DND-41 (cell line): ENCODE measurements at regions not wholly inside any gene's neighbourhood (a gene's known extent, or its start where the extent isn't known, plus 50 kb on each side); places are given as distances from the start of the nearest gene placed in this dataset.

Experiments used
- ATAC-seq: fragments of 200-7000 bp; cut with Tn5 transposase; 3 replicates; pipeline ENCODE4 v1.9.1; 2021; ENCODE audit warnings: low read depth; ENCODE audit not compliant: insufficient read depth
- DNase-seq: peaks from one replicate; pipeline ENCODE4 v3.0.0-alpha.2; 2020
- H2AFZ ChIP-seq: 2 replicates; pipeline ENCODE4 v1.6.0; 2012; ENCODE audit warnings: low read depth, low read length
- H3K27ac ChIP-seq: 2 replicates; pipeline ENCODE4 v1.5.1; 2012; ENCODE audit warnings: low read length, inconsistent platforms
- H3K27me3 ChIP-seq: fragments of 200-600 bp; sonication (generic); 2 replicates; pipeline ENCODE4 v1.6.0; 2012; ENCODE audit warnings: low read length, mild to moderate bottlenecking, inconsistent platforms; ENCODE audit not compliant: insufficient read depth, poor library complexity
- H3K36me3 ChIP-seq: 2 replicates; pipeline ENCODE4 v1.5.1; 2012; ENCODE audit warnings: low read length, inconsistent platforms; ENCODE audit not compliant: insufficient read depth
- H3K4me1 ChIP-seq: 2 replicates; pipeline ENCODE4 v1.5.1; 2012; ENCODE audit warnings: mild to moderate bottlenecking, low read length; ENCODE audit not compliant: insufficient read depth
- H3K4me2 ChIP-seq: 2 replicates; pipeline ENCODE4 v1.6.0; 2012; ENCODE audit warnings: mild to moderate bottlenecking, moderate library complexity, low read length, inconsistent platforms; ENCODE audit not compliant: insufficient read depth
- H3K4me3 ChIP-seq, 2 experiments: fragments of 200-600 bp in 1 of 2; shearing (Covaris generic) in 1 of 2; 2 replicates each; pipeline ENCODE4 v1.5.1; 2012 to 2016; ENCODE audit warnings: inconsistent platforms in 2 of 2, low read length in 2 of 2, mild to moderate bottlenecking in 2 of 2, low read depth in 1 of 2, moderate library complexity in 1 of 2
- H3K79me2 ChIP-seq: 2 replicates; pipeline ENCODE4 v1.6.0; 2012; ENCODE audit warnings: low read length, inconsistent platforms; ENCODE audit not compliant: insufficient read depth
- H3K9ac ChIP-seq: 2 replicates; pipeline ENCODE4 v1.6.0; 2012; ENCODE audit warnings: low read depth, mild to moderate bottlenecking, inconsistent platforms, low read length, moderate library complexity
- H3K9me3 ChIP-seq: 2 replicates; pipeline ENCODE4 v1.5.1; 2012; ENCODE audit warnings: low read length, moderate library complexity, mild to moderate bottlenecking, inconsistent platforms; ENCODE audit not compliant: insufficient read depth, severe bottlenecking
- H4K20me1 ChIP-seq: 2 replicates; pipeline ENCODE4 v1.6.0; 2012; ENCODE audit warnings: low read length; ENCODE audit not compliant: insufficient read depth
- EZH2 ChIP-seq: IDR thresholded peaks from 3 replicates; pipeline ENCODE4 v1.6.1; 2012; ENCODE audit warnings: borderline replicate concordance, low read depth, mild to moderate bottlenecking, moderate library complexity, low read length, inconsistent platforms; ENCODE audit not compliant: severe bottlenecking
- TF ChIP-seq, protein P1 (sequence below): IDR thresholded peaks from 2 replicates; pipeline ENCODE4 v1.5.1; 2012; ENCODE audit warnings: borderline replicate concordance, low read length, moderate library complexity, mild to moderate bottlenecking; ENCODE audit not compliant: poor library complexity, severe bottlenecking; ENCODE audit errors: extremely low read depth

DNA sequence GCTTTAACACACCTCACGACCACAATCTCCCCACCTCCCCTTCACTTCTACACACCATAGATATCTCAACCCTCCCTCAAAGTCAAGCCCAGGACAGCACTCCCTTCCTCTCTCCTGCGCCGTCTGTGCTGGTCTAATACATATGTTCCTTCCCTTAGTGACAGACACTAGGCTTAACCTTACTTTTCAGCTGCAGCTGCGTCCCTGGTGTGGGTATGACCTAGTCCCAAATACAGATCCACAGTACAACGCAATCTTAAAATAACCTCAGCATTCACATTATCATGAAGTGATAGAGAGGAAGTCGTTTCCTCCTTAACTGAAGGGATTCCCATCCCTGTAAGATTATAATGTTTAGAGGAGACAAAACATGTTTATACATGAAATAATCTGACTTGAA is 192.7 kb upstream of the TANK start:
- Histone ChIP-seq H3K4me2 (no peak overlapping the region), H3K9ac (no peak overlapping the region), H3K27me3 (no peaks in the 10 kb centered on the region), H3K27ac (no peak overlapping the region), H4K20me1 (no peaks in the 10 kb centered on the region), H3K4me1 (no peaks in the 10 kb centered on the region), H2AFZ (no peak overlapping the region), H3K9me3 (no peaks in the 10 kb centered on the region), H3K36me3 (no peaks in the 10 kb centered on the region), H3K4me3 (no peak overlapping the region), H3K79me2 (no peaks in the 10 kb centered on the region)
- no peak for TF ChIP-seq EZH2
- TF ChIP-seq, protein P1, sequence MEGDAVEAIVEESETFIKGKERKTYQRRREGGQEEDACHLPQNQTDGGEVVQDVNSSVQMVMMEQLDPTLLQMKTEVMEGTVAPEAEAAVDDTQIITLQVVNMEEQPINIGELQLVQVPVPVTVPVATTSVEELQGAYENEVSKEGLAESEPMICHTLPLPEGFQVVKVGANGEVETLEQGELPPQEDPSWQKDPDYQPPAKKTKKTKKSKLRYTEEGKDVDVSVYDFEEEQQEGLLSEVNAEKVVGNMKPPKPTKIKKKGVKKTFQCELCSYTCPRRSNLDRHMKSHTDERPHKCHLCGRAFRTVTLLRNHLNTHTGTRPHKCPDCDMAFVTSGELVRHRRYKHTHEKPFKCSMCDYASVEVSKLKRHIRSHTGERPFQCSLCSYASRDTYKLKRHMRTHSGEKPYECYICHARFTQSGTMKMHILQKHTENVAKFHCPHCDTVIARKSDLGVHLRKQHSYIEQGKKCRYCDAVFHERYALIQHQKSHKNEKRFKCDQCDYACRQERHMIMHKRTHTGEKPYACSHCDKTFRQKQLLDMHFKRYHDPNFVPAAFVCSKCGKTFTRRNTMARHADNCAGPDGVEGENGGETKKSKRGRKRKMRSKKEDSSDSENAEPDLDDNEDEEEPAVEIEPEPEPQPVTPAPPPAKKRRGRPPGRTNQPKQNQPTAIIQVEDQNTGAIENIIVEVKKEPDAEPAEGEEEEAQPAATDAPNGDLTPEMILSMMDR = no peak
- peak; percentile 47; the same call in 2 of the 3 replicates for ATAC-seq
- no peak for DNase-seq

DNA sequence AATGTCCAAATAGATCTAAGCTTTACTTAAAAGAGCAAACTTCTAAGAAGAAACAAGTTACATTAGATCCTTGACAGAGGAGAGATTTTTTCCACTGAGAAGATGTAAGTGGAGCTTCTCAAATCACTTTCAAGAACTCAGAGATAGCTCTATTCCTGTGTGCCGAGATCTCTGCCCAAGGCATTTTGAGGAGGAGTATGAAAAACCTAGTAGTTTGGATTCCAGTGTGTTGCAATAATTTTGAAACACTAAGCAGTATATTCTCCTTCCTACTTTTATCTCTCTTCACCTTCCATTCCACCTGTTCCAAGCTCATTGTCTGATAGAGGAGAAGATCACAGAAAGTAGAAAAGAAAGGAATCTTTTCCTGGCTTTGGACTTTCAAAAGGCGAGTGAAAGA is 192.0 kb upstream of the TANK start:
- Histone ChIP-seq H3K4me3 (no peak overlapping the region), H3K27me3 (no peaks in the 10 kb centered on the region), H3K9ac (no peak overlapping the region), H3K36me3 (no peaks in the 10 kb centered on the region), H2AFZ (0 out of 2 replicates have a peak overlapping the region, but pooled peaks have one; percentile 6), H3K4me1 (no peaks in the 10 kb centered on the region), H3K4me2 (no peak overlapping the region), H3K9me3 (no peaks in the 10 kb centered on the region), H3K27ac (no peak overlapping the region), H4K20me1 (no peaks in the 10 kb centered on the region), H3K79me2 (no peaks in the 10 kb centered on the region)
- ATAC-seq (no peak), DNase-seq (no peak)
- no peak for TF ChIP-seq EZH2
- TF ChIP-seq, protein P1 = no peak

DNA sequence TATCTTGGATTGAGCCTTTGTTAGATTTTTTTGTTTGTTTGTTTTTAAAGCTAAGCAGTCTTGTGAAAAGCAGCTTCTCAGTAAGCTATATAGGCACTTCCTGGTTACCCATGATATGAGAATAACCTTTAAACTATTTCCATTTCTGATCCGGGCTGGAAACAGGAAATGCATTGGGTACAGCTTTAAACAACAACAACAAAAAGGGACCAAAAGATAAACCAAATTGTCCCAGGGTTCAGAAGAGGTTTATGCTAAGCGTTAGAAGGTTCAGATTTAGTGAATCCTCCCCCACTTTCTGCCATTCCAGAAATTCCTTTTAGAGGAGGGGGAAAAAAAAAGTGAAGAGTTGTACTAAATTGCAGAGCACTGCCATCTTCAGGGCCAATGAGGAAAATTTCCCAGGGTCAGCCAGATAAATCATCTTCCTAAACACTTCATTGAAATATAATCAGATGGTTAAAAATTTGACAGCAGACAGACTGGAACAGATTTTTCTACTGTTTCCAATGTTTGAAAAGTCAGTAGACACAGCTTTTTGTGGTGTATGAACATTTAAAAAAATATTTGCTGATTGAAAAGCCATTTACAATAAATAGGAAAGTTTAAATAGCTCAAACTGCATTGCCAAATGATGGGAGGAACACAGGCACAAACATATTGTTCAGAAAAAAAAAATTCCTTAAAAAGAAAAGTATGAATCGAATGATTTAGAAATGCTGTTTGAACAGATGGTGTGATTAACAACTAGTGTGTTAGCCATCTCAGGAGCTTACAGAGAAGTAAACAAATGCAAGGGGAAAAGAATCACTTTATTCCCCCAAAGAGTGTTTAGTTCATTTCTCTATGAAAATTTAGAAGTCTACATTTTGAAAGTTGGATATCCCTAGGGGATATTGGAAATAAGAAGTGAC is 189.9 kb upstream of the TANK start:
- Histone ChIP-seq H3K27ac (no peak overlapping the region), H3K4me2 (no peak overlapping the region), H3K9me3 (no peaks in the 10 kb centered on the region), H3K9ac (no peak overlapping the region), H2AFZ (no peak overlapping the region), H4K20me1 (no peaks in the 10 kb centered on the region), H3K4me3 (no peak overlapping the region), H3K36me3 (no peaks in the 10 kb centered on the region), H3K4me1 (no peaks in the 10 kb centered on the region), H3K79me2 (no peaks in the 10 kb centered on the region), H3K27me3 (no peaks in the 10 kb centered on the region)
- DNase-seq (peak; percentile 33), ATAC-seq (no peak; the same call in 2 of the 3 replicates)
- TF ChIP-seq, protein P1 = peak; percentile 74
- no peak for TF ChIP-seq EZH2
